ENCODE measurements at regions not wholly inside any gene's neighbourhood (a gene's known extent, or its start where the extent isn't known, plus 50 kb on each side); places are given as distances from the start of the nearest gene placed in this dataset.

DNA sequence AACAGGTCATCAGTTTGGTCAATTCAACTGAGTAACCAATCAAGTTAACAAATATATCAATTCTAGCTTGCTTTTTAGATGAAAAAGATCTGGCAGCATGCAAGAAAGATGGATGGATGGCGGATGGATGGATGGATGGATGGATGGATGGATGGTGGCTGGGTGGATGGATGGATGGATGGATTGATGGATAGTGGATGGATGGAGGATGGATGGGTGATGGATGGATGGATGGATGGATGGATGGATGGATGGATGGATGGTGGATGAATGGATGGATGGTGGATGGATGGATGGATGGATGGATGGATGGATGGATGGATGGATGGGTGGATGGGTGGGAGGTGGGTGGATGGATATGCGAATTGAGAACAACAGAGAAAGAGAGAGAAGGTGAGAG is 303.7 kb upstream of the IGF1R start:
- no peak for TF ChIP-seq EZH2 (IDR thresholded peaks at IDR 0.05; ENCODE audit: low read depth)
- TF ChIP-seq, protein P1, sequence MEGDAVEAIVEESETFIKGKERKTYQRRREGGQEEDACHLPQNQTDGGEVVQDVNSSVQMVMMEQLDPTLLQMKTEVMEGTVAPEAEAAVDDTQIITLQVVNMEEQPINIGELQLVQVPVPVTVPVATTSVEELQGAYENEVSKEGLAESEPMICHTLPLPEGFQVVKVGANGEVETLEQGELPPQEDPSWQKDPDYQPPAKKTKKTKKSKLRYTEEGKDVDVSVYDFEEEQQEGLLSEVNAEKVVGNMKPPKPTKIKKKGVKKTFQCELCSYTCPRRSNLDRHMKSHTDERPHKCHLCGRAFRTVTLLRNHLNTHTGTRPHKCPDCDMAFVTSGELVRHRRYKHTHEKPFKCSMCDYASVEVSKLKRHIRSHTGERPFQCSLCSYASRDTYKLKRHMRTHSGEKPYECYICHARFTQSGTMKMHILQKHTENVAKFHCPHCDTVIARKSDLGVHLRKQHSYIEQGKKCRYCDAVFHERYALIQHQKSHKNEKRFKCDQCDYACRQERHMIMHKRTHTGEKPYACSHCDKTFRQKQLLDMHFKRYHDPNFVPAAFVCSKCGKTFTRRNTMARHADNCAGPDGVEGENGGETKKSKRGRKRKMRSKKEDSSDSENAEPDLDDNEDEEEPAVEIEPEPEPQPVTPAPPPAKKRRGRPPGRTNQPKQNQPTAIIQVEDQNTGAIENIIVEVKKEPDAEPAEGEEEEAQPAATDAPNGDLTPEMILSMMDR (conservative IDR thresholded peaks at IDR 0.05) = no peak
